Trophoblast cell (in vitro differentiated cells and primary cell): ENCODE measurements at regions not wholly inside any gene's neighbourhood (a gene's known extent, or its start where the extent isn't known, plus 50 kb on each side); places are given as distances from the start of the nearest gene placed in this dataset.
"Not testable (repeated sequence)": the region's sequence is repeated elsewhere in the genome, so short reads cannot be mapped to it uniquely, and the experiment has no call there.

Experiments used
- DNase-seq, 2 donors: peaks; one replicate each; pipeline ENCODE4 v3.0.0-alpha.2; 2016
- H2AFZ ChIP-seq: 2 replicates; pipeline ENCODE4 v1.6.1; 2013; ENCODE audit warnings: low read length, moderate library complexity, mild to moderate bottlenecking; ENCODE audit not compliant: insufficient read depth, poor library complexity
- H2AK5ac ChIP-seq: 2 replicates; pipeline ENCODE4 v1.6.1; 2013; ENCODE audit warnings: mild to moderate bottlenecking, low read length
- H2BK120ac ChIP-seq: 2 replicates; pipeline ENCODE4 v1.6.1; 2013; ENCODE audit warnings: low read length, mild to moderate bottlenecking, moderate library complexity; ENCODE audit not compliant: insufficient read depth, poor library complexity
- H2BK12ac ChIP-seq: 2 replicates; pipeline ENCODE4 v1.6.1; 2013; ENCODE audit warnings: mild to moderate bottlenecking, low read length, moderate library complexity
- H2BK5ac ChIP-seq: 2 replicates; pipeline ENCODE4 v1.6.1; 2013; ENCODE audit warnings: low read length, low read depth, moderate library complexity, mild to moderate bottlenecking; ENCODE audit not compliant: poor library complexity
- H3K14ac ChIP-seq: 2 replicates; pipeline ENCODE4 v1.6.1; 2013; ENCODE audit warnings: mild to moderate bottlenecking, low read length
- H3K18ac ChIP-seq: 2 replicates; pipeline ENCODE4 v1.6.1; 2013; ENCODE audit warnings: mild to moderate bottlenecking, low read length
- H3K23ac ChIP-seq: 2 replicates; pipeline ENCODE4 v1.6.1; 2013; ENCODE audit warnings: low read length
- H3K27ac ChIP-seq: 2 replicates; pipeline ENCODE4 v1.5.1; 2013; ENCODE audit warnings: low read depth, mild to moderate bottlenecking, inconsistent platforms, low read length, moderate library complexity
- H3K27me3 ChIP-seq: 2 replicates; pipeline ENCODE4 v1.6.1; 2013; ENCODE audit warnings: inconsistent platforms, mild to moderate bottlenecking, low read length, moderate library complexity; ENCODE audit not compliant: insufficient read depth
- H3K36me3 ChIP-seq, 2 experiments: 1 replicate in 1 of 2; 2 replicates in 1 of 2; pipeline ENCODE4 v1.6.1; 2013; ENCODE audit warnings: low read length in 2 of 2, mild to moderate bottlenecking in 2 of 2, moderate library complexity in 1 of 2; ENCODE audit not compliant: insufficient read depth in 2 of 2, control insufficient read depth in 1 of 2
- H3K4ac ChIP-seq: 2 replicates; pipeline ENCODE4 v1.6.1; 2013; ENCODE audit warnings: low read depth, mild to moderate bottlenecking, low read length, moderate library complexity
- H3K4me1 ChIP-seq, 2 experiments: 1 replicate in 1 of 2; 2 replicates in 1 of 2; pipeline ENCODE4 v1.6.1; 2013; ENCODE audit warnings: low read length in 2 of 2, mild to moderate bottlenecking in 2 of 2, moderate library complexity in 1 of 2; ENCODE audit not compliant: insufficient read depth in 2 of 2, control insufficient read depth in 1 of 2
- H3K4me2 ChIP-seq: 2 replicates; pipeline ENCODE4 v1.6.1; 2013; ENCODE audit warnings: inconsistent platforms, mild to moderate bottlenecking, low read length, moderate library complexity
- H3K4me3 ChIP-seq: 2 replicates; pipeline ENCODE4 v1.5.1; 2013; ENCODE audit warnings: mild to moderate bottlenecking, low read depth, low read length, inconsistent platforms
- H3K79me1 ChIP-seq: one replicate; pipeline ENCODE4 v1.6.1; 2013; ENCODE audit warnings: low read length
- H3K79me2 ChIP-seq: 2 replicates; pipeline ENCODE4 v1.6.1; 2013; ENCODE audit warnings: low read length, mild to moderate bottlenecking; ENCODE audit not compliant: control insufficient read depth, insufficient read depth, poor library complexity
- H3K9ac ChIP-seq: 2 replicates; pipeline ENCODE4 v1.6.1; 2013; ENCODE audit warnings: mild to moderate bottlenecking, low read length
- H3K9me3 ChIP-seq: 2 replicates; pipeline ENCODE4 v1.6.1; 2013; ENCODE audit warnings: low read depth, mild to moderate bottlenecking, control low read depth, inconsistent platforms, low read length; ENCODE audit not compliant: insufficient read depth
- H4K12ac ChIP-seq: 2 replicates; pipeline ENCODE4 v1.6.1; 2013; ENCODE audit warnings: low read depth, mild to moderate bottlenecking, low read length, moderate library complexity
- H4K8ac ChIP-seq: 2 replicates; pipeline ENCODE4 v1.6.1; 2013; ENCODE audit warnings: low read depth, mild to moderate bottlenecking, low read length, moderate library complexity
- H4K91ac ChIP-seq: one replicate; pipeline ENCODE4 v1.6.1; 2013; ENCODE audit warnings: low read depth, mild to moderate bottlenecking, low read length, moderate library complexity
- WGBS: extraction: QIAGEN DNeasy Blood & Tissue Kit; methylation state at CpG from one replicate; pipeline ENCODE4 v1.1.7; 2013; ENCODE audit warnings: missing lambda C conversion rate; ENCODE audit not compliant: insufficient read length, insufficient coverage; ENCODE audit errors: extremely low coverage; 5-methylcytosine and 5-hydroxymethylcytosine counted together

GRCh38 chr1:29682171-29682918 lies 446.0 kb downstream of the PTPRU start:
- H3K4ac ChIP-seq = no peak overlapping the region
- no peak overlapping the region for H4K8ac ChIP-seq
- H3K4me2 ChIP-seq = no peak overlapping the region
- H2BK12ac ChIP-seq = no peak overlapping the region
- H4K12ac ChIP-seq = no peak overlapping the region
- H3K36me3 ChIP-seq = no peaks in the 10 kb centered on the region
- H2BK5ac ChIP-seq = no peak overlapping the region
- no peaks in the 10 kb centered on the region for H3K4me1 ChIP-seq
- H4K91ac ChIP-seq = no peak overlapping the region
- H2BK120ac ChIP-seq = no peak overlapping the region
- H2AK5ac ChIP-seq = no peak overlapping the region
- H3K27ac ChIP-seq = no peak overlapping the region
- H3K79me1 ChIP-seq = no peaks in the 10 kb centered on the region
- no peaks in the 10 kb centered on the region for H3K79me2 ChIP-seq
- no peak overlapping the region for H3K23ac ChIP-seq
- no peak overlapping the region for H3K9ac ChIP-seq
- no peak overlapping the region for H3K18ac ChIP-seq
- WGBS = no CpG with 5 or more reads among the region's 10 CpGs
- no peak for DNase-seq
- H2AFZ ChIP-seq = no peak overlapping the region
- no peak overlapping the region for H3K14ac ChIP-seq
- no peak overlapping the region for H3K4me3 ChIP-seq
- H3K27me3 ChIP-seq = no peaks in the 10 kb centered on the region
- H3K9me3 ChIP-seq = peaks cover 13% of the 10 kb centered on the region

GRCh38 chr1:29681416-29681815 lies 445.1 kb downstream of the PTPRU start:
- H3K23ac ChIP-seq, H3K4me2 ChIP-seq, H2BK5ac ChIP-seq, H3K4me3 ChIP-seq, H3K79me2 ChIP-seq, H2BK12ac ChIP-seq, H3K4me1 ChIP-seq, H2BK120ac ChIP-seq, H3K4ac ChIP-seq, H4K8ac ChIP-seq, DNase-seq, H3K18ac ChIP-seq, H3K79me1 ChIP-seq, H3K36me3 ChIP-seq, H3K14ac ChIP-seq, H4K12ac ChIP-seq, H4K91ac ChIP-seq, H3K27me3 ChIP-seq, H2AFZ ChIP-seq, H3K9ac ChIP-seq, H3K27ac ChIP-seq, H2AK5ac ChIP-seq: not testable (repeated sequence)
- no CpG with 5 or more reads among the region's 6 CpGs for WGBS
- peaks cover 13% of the 10 kb centered on the region for H3K9me3 ChIP-seq

GRCh38 chr1:29679828-29680558 lies 443.7 kb downstream of the PTPRU start:
- Histone ChIP-seq H4K91ac (no peak overlapping the region), H2BK120ac (no peak overlapping the region), H3K79me1 (no peaks in the 10 kb centered on the region), H3K27me3 (no peaks in the 10 kb centered on the region), H2BK5ac (no peak overlapping the region), H3K9ac (no peak overlapping the region), H3K23ac (no peak overlapping the region), H2AFZ (no peak overlapping the region), H3K4me3 (no peak overlapping the region), H4K12ac (no peak overlapping the region), H3K4me1 (no peaks in the 10 kb centered on the region), H3K14ac (no peak overlapping the region), H3K9me3 (peaks cover 13% of the 10 kb centered on the region), H3K4me2 (no peak overlapping the region), H2BK12ac (no peak overlapping the region), H3K4ac (no peak overlapping the region), H3K18ac (no peak overlapping the region), H2AK5ac (no peak overlapping the region), H3K79me2 (no peaks in the 10 kb centered on the region), H3K27ac (no peak overlapping the region), H3K36me3 (no peaks in the 10 kb centered on the region), H4K8ac (no peak overlapping the region)
- WGBS = no CpG with 5 or more reads among the region's 11 CpGs
- no peak for DNase-seq

GRCh38 chr1:29679316-29679715 lies 443.0 kb downstream of the PTPRU start:
- Histone ChIP-seq H3K79me1 (no peaks in the 10 kb centered on the region), H3K9ac (no peak overlapping the region), H3K79me2 (no peaks in the 10 kb centered on the region)

More at GRCh38 chr1:29679316-29679715, 443.0 kb downstream of the PTPRU start:
- no peak overlapping the region for H4K8ac ChIP-seq
- WGBS = no CpG with 5 or more reads among the region's 5 CpGs
- no peak overlapping the region for H3K4me3 ChIP-seq
- H2AFZ ChIP-seq = no peak overlapping the region
- no peak overlapping the region for H3K14ac ChIP-seq
- no peak overlapping the region for H2BK12ac ChIP-seq
- H3K4me1 ChIP-seq = no peaks in the 10 kb centered on the region
- no peaks in the 10 kb centered on the region for H3K36me3 ChIP-seq
- no peak for DNase-seq
- H2AK5ac ChIP-seq = no peak overlapping the region
- H3K4me2 ChIP-seq = no peak overlapping the region
- H3K27me3 ChIP-seq = no peaks in the 10 kb centered on the region
- no peak overlapping the region for H3K27ac ChIP-seq
- no peak overlapping the region for H3K18ac ChIP-seq
- H2BK120ac ChIP-seq = no peak overlapping the region
- no peak overlapping the region for H3K23ac ChIP-seq
- H3K9me3 ChIP-seq = peaks cover 15% of the 10 kb centered on the region
- no peak overlapping the region for H4K91ac ChIP-seq
- no peak overlapping the region for H3K4ac ChIP-seq
- no peak overlapping the region for H2BK5ac ChIP-seq
- H4K12ac ChIP-seq = no peak overlapping the region
